ENCODE measurements at regions not wholly inside any gene's neighbourhood (a gene's known extent, or its start where the extent isn't known, plus 50 kb on each side); places are given as distances from the start of the nearest gene placed in this dataset.

- TF ChIP-seq CTCF (IDR thresholded peaks at IDR 0.05; ENCODE audit: control extremely low read depth in 1 of 3, insufficient read depth in 1 of 3, low read depth in 1 of 3, low read length in 3 of 3) (no peak), CEBPB (IDR thresholded peaks at IDR 0.05; ENCODE audit: low read depth, low read length) (no peak), GABPA (IDR thresholded peaks at IDR 0.05; ENCODE audit: borderline replicate concordance, insufficient read depth, low read length) (no peak)
Observed at GRCh38 chr12:69059465-69060457, 126.8 kb upstream of the CPM start.
